Kidney (tissue), 13 donors: ENCODE measurements at regions not wholly inside any gene's neighbourhood (a gene's known extent, or its start where the extent isn't known, plus 50 kb on each side); places are given as distances from the start of the nearest gene placed in this dataset.

ENCODE experiments used
- DNase-seq, 5 donors: peaks; one replicate each; pipeline ENCODE4 v3.0.0-alpha.2; 2013 to 2020
- FAIRE-seq: peaks from 2 replicates; lab custom pipeline; 2012; peaks lifted over from hg19 to GRCh38; lab: Jason Lieb, UNC
- H3K27ac ChIP-seq, 2 donors: one replicate each; pipeline ENCODE4 v1.7.0; 2013; ENCODE audit warnings: low read depth in 2 of 2, low read length in 2 of 2, inconsistent platforms in 1 of 2
- H3K27me3 ChIP-seq: one replicate; pipeline ENCODE4 v1.7.1; 2013; ENCODE audit warnings: low read length, inconsistent platforms; ENCODE audit not compliant: control insufficient read depth, insufficient read depth
- H3K36me3 ChIP-seq, 3 donors: one replicate each; pipeline versions ENCODE4 v1.7.0 to v1.7.1; 2013; ENCODE audit warnings: low read length in 3 of 3, control low read depth in 1 of 3, inconsistent platforms in 1 of 3; ENCODE audit not compliant: insufficient read depth in 3 of 3, control insufficient read depth in 2 of 3
- H3K4me1 ChIP-seq, 3 donors: one replicate each; pipeline versions ENCODE4 v1.7.0 to v1.7.1; 2013; ENCODE audit warnings: low read length in 3 of 3, inconsistent platforms in 1 of 3, low read depth in 1 of 3; ENCODE audit not compliant: control insufficient read depth in 2 of 3, insufficient read depth in 2 of 3
- H3K4me3 ChIP-seq, 3 donors: one replicate each; pipeline versions ENCODE4 v1.7.0 to v1.8.1; 2013; ENCODE audit warnings: low read length in 3 of 3, control low read depth in 1 of 3, inconsistent platforms in 1 of 3
- H3K9ac ChIP-seq, 3 donors: one replicate each; pipeline versions ENCODE4 v1.7.0 to v1.7.1; 2013; ENCODE audit warnings: low read length in 3 of 3, control low read depth in 1 of 3, inconsistent platforms in 1 of 3
- H3K9me3 ChIP-seq, 3 donors: one replicate each; pipeline versions ENCODE4 v1.7.0 to v1.7.1; 2013; ENCODE audit warnings: low read length in 3 of 3, control low read depth in 1 of 3, inconsistent platforms in 1 of 3; ENCODE audit not compliant: control insufficient read depth in 2 of 3, insufficient read depth in 1 of 3
- intact Hi-C: fragments of 100-400 bp; cut with DNase I; formaldehyde crosslinking; loops from one replicate; pipeline ENCODE4 v1.11.1; 2022
- TF ChIP-seq, protein P1 (sequence below): IDR thresholded peaks from 3 replicates; pipeline ENCODE4 v1.5.1; 2012; ENCODE audit warnings: mild to moderate bottlenecking, moderate library complexity, borderline replicate concordance; ENCODE audit not compliant: insufficient read depth; ENCODE audit errors: extremely low read depth
- donor health status: control.
- donor health status: control.
- donor health status: control.
- donor health status: control.
- donor health status: control.
- donor health status: DM: yes; HTN: yes; CAD: no.
- donor health status: Normal renal cell carcinoma (clear cell type).

DNA sequence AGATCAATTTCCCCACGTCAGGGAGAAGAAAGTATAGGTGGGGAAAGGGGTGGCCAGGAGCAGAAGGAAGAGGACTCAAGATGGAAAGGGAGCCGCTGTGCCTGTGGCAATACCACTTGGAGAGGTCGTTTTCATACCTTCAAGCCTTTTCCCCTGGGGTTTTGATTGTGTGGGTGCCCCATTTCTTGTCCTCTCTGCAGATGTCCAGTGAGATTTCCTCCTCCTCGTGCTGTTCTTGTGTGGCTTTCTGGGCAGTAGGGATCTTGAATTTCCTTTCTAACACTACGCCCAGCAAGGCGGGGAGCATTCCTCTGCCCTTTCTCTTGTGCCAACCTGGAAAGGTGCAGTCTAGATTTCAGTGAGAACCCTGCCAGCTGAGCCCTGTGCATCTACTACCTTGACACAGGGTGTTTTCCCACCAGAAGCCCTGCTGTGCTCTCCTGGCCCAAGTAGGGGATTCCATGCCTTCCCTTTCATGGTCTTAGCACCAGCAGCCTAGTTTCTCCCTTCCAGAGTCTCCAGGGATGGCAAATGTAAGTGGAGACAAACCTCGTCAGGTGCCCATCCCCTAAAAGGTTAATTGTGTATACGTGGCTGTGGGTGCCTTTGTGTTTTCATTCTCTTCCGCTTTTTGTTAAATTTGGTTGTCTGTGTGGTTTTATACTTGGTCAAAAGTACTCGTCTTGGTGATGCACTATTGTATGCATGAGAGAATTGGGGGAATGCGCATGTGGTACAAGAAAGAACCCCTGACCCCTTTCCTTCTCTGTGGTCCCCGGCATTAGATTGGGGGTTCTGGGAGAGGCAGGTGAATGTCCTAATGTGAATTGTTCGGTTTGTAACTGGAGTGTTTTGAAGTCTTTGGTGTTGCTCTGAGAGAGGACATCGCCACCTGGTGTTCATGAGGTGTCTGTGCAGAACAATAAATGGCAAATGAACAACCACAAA, 71.4 kb upstream of the MPEG1 start:
- intact Hi-C loops: loop anchor here (10.0 kb wide), 1 partner anchor 401 kb away; no protein-coding TSS in a partner anchor
- H3K27me3 ChIP-seq: no peaks in the 10 kb centered on the region
- H3K27ac ChIP-seq: no peak overlapping the region
- TF ChIP-seq, protein P1, sequence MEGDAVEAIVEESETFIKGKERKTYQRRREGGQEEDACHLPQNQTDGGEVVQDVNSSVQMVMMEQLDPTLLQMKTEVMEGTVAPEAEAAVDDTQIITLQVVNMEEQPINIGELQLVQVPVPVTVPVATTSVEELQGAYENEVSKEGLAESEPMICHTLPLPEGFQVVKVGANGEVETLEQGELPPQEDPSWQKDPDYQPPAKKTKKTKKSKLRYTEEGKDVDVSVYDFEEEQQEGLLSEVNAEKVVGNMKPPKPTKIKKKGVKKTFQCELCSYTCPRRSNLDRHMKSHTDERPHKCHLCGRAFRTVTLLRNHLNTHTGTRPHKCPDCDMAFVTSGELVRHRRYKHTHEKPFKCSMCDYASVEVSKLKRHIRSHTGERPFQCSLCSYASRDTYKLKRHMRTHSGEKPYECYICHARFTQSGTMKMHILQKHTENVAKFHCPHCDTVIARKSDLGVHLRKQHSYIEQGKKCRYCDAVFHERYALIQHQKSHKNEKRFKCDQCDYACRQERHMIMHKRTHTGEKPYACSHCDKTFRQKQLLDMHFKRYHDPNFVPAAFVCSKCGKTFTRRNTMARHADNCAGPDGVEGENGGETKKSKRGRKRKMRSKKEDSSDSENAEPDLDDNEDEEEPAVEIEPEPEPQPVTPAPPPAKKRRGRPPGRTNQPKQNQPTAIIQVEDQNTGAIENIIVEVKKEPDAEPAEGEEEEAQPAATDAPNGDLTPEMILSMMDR: peak; percentile 81
- no peaks in the 10 kb centered on the region for H3K36me3 ChIP-seq
- no peaks in the 10 kb centered on the region for H3K4me1 ChIP-seq
- no peak overlapping the region for H3K9ac ChIP-seq
- H3K9me3 ChIP-seq: no peaks in the 10 kb centered on the region
- FAIRE-seq: no peak
- peak in 2 of 5 donors; percentile 58 to 78 for DNase-seq
- no peak overlapping the region for H3K4me3 ChIP-seq

DNA sequence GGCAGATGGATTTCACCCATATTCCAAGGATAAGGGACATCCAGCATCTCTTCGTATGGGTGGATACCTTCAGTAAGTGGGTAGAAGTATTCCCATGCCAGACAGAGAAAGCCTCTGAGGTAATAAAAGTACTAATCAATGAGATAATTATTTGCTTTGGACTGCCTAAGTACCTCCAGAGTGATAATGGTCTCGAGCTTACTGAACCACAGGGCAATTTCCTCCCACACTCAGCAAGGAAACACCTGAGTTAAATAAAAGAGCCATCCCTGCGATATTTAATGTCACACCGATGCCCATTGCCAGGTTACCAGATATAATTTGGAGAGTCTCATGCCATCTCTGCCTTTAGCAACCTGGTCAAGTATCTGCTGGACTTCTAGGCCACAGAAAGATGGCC, 70.6 kb upstream of the MPEG1 start:
- no peaks in the 10 kb centered on the region for H3K27me3 ChIP-seq
- H3K36me3 ChIP-seq: no peaks in the 10 kb centered on the region
- intact Hi-C loops: loop anchor here (10.0 kb wide), 1 partner anchor 401 kb away; no protein-coding TSS in a partner anchor
- peak overlapping the region in 1 of 3 donors; percentile 3 for H3K9ac ChIP-seq
- H3K4me1 ChIP-seq: no peaks in the 10 kb centered on the region
- TF ChIP-seq, protein P1: no peak
- FAIRE-seq (no peak), DNase-seq (no peak)
- no peak overlapping the region for H3K4me3 ChIP-seq
- peaks cover 0 to under 1% (median 0%) of the 10 kb centered on the region in 3 donors for H3K9me3 ChIP-seq
- H3K27ac ChIP-seq: no peak overlapping the region

DNA sequence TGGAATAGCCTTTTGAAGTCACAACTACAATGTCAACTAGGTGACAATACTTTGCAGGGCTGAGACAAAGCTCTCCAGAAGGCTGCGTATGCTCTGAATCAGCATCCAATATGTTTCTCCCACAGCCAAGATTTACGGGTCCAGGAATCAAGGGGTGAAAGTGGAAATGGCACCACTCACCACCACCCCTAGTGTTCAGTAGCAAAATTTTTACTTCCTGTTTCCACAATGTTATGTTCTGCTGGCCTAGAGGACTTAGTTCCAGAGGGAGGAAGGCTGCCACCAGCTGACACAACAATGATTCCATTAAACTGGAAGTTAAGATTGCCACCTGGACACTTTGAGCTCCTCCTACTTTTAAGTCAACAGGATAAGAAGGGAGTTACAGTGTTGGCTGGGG, 68.5 kb upstream of the MPEG1 start:
- Histone ChIP-seq H3K4me1 (no peaks in the 10 kb centered on the region), H3K9ac (no peak overlapping the region), H3K27me3 (no peaks in the 10 kb centered on the region), H3K4me3 (no peak overlapping the region), H3K36me3 (no peaks in the 10 kb centered on the region), H3K27ac (no peak overlapping the region), H3K9me3 (peaks cover 0 to 6% (median 0%) of the 10 kb centered on the region in 3 donors)
- DNase-seq (peak in 1 of 5 donors; percentile 8), FAIRE-seq (no peak)
- TF ChIP-seq, protein P1: no peak
- intact Hi-C loops: loop anchor here (10.0 kb wide), 1 partner anchor 404 kb away; no protein-coding TSS in a partner anchor
